ENCODE measurements at regions not wholly inside any gene's neighbourhood (a gene's known extent, or its start where the extent isn't known, plus 50 kb on each side); places are given as distances from the start of the nearest gene placed in this dataset.
"Not testable (repeated sequence)": the region's sequence is repeated elsewhere in the genome, so short reads cannot be mapped to it uniquely, and the experiment has no call there.

GRCh38 chr5:84961193-84961592 lies 576.5 kb upstream of the EDIL3 start:
- ChIA-PET CTCF (no interaction called here), POLR2A (no interaction called here)
- TF ChIP-seq CTCF (IDR thresholded peaks at IDR 0.05; ENCODE audit: control extremely low read depth, extremely low read depth, low read depth, missing control alignments): no peak
- DNase-seq (ENCODE audit: extremely low spot score): no peak

GRCh38 chr5:84961903-84962302 lies 577.2 kb upstream of the EDIL3 start:
- TF ChIP-seq CTCF (IDR thresholded peaks at IDR 0.05; ENCODE audit: control extremely low read depth, extremely low read depth, low read depth, missing control alignments): no peak
- POLR2A ChIA-PET: no interaction called here
- CTCF ChIA-PET: no interaction called here
- no peak for DNase-seq (ENCODE audit: extremely low spot score)

GRCh38 chr5:84983093-84983492 lies 598.4 kb upstream of the EDIL3 start:
- no peak for TF ChIP-seq CTCF (IDR thresholded peaks at IDR 0.05; ENCODE audit: control extremely low read depth, extremely low read depth, low read depth, missing control alignments)
- ChIA-PET CTCF (no interaction called here), POLR2A (no interaction called here)
- DNase-seq (ENCODE audit: extremely low spot score): no peak

- TF ChIP-seq CTCF (IDR thresholded peaks at IDR 0.05; ENCODE audit: control extremely low read depth, extremely low read depth, low read depth, missing control alignments): no peak
- no peak for DNase-seq (ENCODE audit: extremely low spot score)
- ChIA-PET CTCF (interaction anchor here (0.8 kb wide), 1 partner anchor 10 kb away, joined by 3 read pairs; no protein-coding TSS in a partner anchor), POLR2A (no interaction called here)
Observed at GRCh38 chr5:84985148-84985547, 600.5 kb upstream of the EDIL3 start.

GRCh38 chr5:84986688-84987087 lies 602.0 kb upstream of the EDIL3 start:
- POLR2A ChIA-PET: no interaction called here
- TF ChIP-seq CTCF (IDR thresholded peaks at IDR 0.05; ENCODE audit: control extremely low read depth, extremely low read depth, low read depth, missing control alignments): no peak

GRCh38 chr5:85000671-85001070 lies 616.0 kb upstream of the EDIL3 start:
- no peak for TF ChIP-seq CTCF (IDR thresholded peaks at IDR 0.05; ENCODE audit: control extremely low read depth, extremely low read depth, low read depth, missing control alignments)
- no peak for DNase-seq (ENCODE audit: extremely low spot score)
- ChIA-PET POLR2A (no interaction called here), CTCF (no interaction called here)

More at GRCh38 chr5:84986688-84987087, 602.0 kb upstream of the EDIL3 start:
- CTCF ChIA-PET: interaction anchor here (1.1 kb wide), 1 partner anchor 9 kb away, joined by 3 read pairs; no protein-coding TSS in a partner anchor
- DNase-seq (ENCODE audit: extremely low spot score): no peak

GRCh38 chr5:85002026-85002425 lies 617.3 kb upstream of the EDIL3 start:
- DNase-seq (ENCODE audit: extremely low spot score); CTCF ChIA-PET; POLR2A ChIA-PET: not testable (repeated sequence)

All from GM10248 (cell line).